COLO829 (cell line): ENCODE measurements at regions not wholly inside any gene's neighbourhood (a gene's known extent, or its start where the extent isn't known, plus 50 kb on each side); places are given as distances from the start of the nearest gene placed in this dataset.
"Not testable (repeated sequence)": the region's sequence is repeated elsewhere in the genome, so short reads cannot be mapped to it uniquely, and the experiment has no call there.

ENCODE experiments used
- DNase-seq: peaks from one replicate; pipeline ENCODE4 v3.0.0; 2012; ENCODE audit warnings: low spot score

DNA sequence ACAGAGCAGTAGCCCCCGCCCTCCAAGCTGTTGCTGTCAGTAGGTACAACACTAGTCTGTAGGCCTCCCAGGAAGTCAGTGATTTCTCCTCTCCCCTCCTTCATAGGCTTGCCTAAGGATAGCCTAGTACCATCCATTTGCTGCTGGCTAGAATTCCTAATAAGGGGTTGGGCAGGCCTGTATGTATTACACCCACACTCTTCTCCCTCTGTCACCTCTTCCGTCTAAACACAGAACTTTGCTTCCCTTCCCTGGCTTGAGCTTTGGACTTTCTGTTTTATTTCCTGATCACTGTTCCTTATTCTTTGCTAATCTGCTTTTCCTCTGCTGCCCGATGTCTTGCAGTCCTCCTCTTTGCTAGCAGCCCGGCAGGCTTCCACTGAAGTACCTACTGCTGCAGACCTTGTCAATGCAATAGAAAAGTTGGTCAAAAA, 93.4 kb upstream of the UMPS start:
- DNase-seq: no peak

- DNase-seq: no peak
Measured at GRCh38 chr3:124639406-124640237, 90.6 kb upstream of the UMPS start.

GRCh38 chr3:124640635-124641306, 89.5 kb upstream of the UMPS start:
- DNase-seq: no peak

- no peak for DNase-seq
Measured at GRCh38 chr3:124643453-124643852, 86.8 kb upstream of the UMPS start.

GRCh38 chr3:124646186-124646585, 84.1 kb upstream of the UMPS start:
- not testable (repeated sequence) for DNase-seq

DNA sequence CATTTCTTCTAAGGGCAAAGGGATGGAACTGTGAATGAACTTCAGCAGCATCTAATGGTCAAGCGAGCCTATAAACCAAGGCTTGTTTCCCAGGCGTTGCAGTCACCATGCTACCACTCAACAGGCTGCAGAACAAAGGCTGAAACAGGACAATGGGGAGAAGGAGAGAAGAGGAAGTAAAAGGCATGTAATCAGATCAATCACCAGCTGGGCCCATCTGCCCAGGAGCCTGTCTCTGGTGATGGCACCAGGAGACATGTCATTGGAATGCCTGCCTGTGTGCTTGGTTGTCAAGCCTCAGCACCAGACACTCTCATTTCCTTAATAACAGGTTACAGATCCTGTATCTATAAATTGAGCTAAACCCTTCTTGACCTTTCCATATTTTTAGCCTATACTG, 81.7 kb upstream of the UMPS start:
- no peak for DNase-seq

DNA sequence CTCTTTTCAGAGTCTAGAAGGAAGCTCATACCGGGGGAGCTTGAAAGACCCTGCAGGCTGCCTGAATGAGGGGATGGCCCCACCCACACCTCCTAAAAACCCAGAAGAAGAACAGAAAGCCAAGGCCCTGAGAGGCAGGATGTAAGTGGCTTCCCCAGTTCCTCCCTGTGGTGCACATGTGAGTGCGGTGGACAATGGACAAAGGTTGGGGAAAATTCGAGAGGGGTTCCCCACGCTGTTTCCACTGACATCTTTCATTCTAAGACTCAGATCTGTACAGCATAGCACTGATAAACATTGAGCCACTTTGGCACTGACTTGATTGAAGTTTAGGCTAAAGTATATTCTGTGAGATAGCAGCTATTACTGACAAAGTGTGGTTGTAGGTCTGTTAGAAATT, 79.5 kb upstream of the UMPS start:
- DNase-seq: no peak

- DNase-seq: not testable (repeated sequence)
Measured at GRCh38 chr3:124651416-124651815, 78.8 kb upstream of the UMPS start.

DNA sequence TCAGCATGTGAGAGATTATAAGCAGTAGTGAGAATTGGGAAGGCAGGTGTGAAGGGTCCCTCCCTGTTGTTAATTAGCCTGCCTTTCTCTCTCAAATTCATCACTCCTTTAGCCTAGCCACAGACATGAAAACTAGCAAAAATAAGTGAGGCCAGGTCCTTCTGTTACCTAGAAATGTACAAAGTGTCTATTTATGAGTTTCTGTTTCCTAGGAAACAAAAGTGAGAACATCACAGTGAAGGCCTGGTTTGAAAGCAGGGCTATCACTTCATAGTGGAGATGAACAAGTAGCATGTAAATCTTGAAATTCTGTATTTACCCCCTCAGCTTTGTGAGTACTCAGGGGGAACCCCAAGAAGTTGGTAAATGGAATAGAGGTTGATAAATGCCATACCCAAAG, 78.2 kb upstream of the UMPS start:
- DNase-seq: no peak

- peak; percentile 69 for DNase-seq
Measured at GRCh38 chr3:124653071-124653796, 77.0 kb upstream of the UMPS start.

- peak; percentile 88 for DNase-seq
Measured at GRCh38 chr3:124653797-124654469, 76.3 kb upstream of the UMPS start.

DNA sequence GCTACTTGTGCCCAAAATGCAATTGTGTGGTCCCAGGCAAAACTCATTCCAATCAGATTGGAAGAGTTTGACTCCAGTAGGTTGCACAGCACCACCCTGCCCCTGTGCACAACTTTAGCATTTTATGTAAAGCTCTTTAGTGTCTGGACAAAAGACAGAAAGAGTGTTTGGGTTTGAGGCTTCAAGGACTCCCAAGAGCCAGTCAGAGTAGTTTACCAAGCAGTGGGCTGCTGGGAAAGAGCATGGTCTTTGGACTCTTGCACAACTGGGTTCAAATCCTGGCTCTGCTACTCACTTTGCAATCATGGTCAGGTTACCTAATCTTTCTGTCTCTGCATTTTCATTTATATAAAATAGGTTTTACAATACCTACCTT, 75.8 kb upstream of the UMPS start:
- DNase-seq: no peak

GRCh38 chr3:124656531-124656930, 73.7 kb upstream of the UMPS start:
- no peak for DNase-seq

GRCh38 chr3:124657138-124657537, 73.1 kb upstream of the UMPS start:
- DNase-seq: no peak

- no peak for DNase-seq
Measured at GRCh38 chr3:124658270-124658669, 72.0 kb upstream of the UMPS start.

GRCh38 chr3:124659175-124659574, 71.1 kb upstream of the UMPS start:
- no peak for DNase-seq

GRCh38 chr3:124660599-124660998, 69.7 kb upstream of the UMPS start:
- DNase-seq: no peak

GRCh38 chr3:124663690-124664089, 66.6 kb upstream of the UMPS start:
- peak; percentile 28 for DNase-seq

- DNase-seq: no peak
Measured at GRCh38 chr3:124664804-124665203, 65.4 kb upstream of the UMPS start.

GRCh38 chr3:124666067-124666466, 64.2 kb upstream of the UMPS start:
- DNase-seq: no peak

GRCh38 chr3:124669470-124669869, 60.8 kb upstream of the UMPS start:
- DNase-seq: no peak

DNA sequence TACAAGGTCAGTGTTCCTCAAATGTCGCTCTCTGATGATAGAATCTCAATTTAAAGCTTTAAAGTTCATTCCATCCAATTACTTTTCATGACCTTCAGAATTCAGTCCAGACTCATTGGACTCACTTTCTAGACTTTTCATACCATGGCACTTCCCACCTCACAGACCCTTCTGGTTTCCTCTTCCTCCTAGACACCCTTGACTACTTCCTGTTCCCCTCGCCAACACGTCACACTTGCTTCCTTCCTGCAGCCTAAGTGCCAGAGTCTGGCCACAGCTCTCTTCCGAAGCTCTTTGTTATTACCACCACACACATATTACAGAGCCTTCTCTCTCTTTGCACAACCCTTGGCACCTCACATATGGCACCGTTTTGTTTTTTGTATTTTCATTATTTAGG, 59.1 kb upstream of the UMPS start:
- DNase-seq: no peak
